Activated T-helper 2 cell treated with anti-CD3 and anti-CD28 coated beads, Interferon-gamma antibody, Interleukin-2, Interleukin-4, amounts not matched to agents 10 μg/mL and 5 μg/mL and 100 μg/mL, durations not matched to agents 14 hours and 24 hours and 36 hours (primary cell): ENCODE measurements at regions not wholly inside any gene's neighbourhood (a gene's known extent, or its start where the extent isn't known, plus 50 kb on each side); places are given as distances from the start of the nearest gene placed in this dataset.
"Not testable (repeated sequence)": the region's sequence is repeated elsewhere in the genome, so short reads cannot be mapped to it uniquely, and the experiment has no call there.

Experiments
- DNase-seq: peaks from one replicate; pipeline ENCODE4 v3.0.0; 2021; ENCODE audit warnings: low spot score
- H3K27ac Mint-ChIP-seq: one replicate; pipeline ENCODE4 v1.8.0; 2021; ENCODE audit warnings: mixed read lengths
- H3K27me3 Mint-ChIP-seq: one replicate; pipeline ENCODE4 v1.8.0; 2021; ENCODE audit warnings: low read depth, mixed read lengths
- H3K36me3 Mint-ChIP-seq: one replicate; pipeline ENCODE4 v1.8.0; 2021; ENCODE audit warnings: low read depth, mixed read lengths
- H3K4me1 Mint-ChIP-seq: one replicate; pipeline ENCODE4 v1.8.0; 2021; ENCODE audit warnings: low read depth, mixed read lengths
- H3K4me3 Mint-ChIP-seq: one replicate; pipeline ENCODE4 v1.8.0; 2021; ENCODE audit warnings: low read depth, mild to moderate bottlenecking, moderate library complexity, mixed read lengths
- H3K9me3 Mint-ChIP-seq: one replicate; pipeline ENCODE4 v1.8.0; 2021; ENCODE audit warnings: mixed read lengths
- intact Hi-C: fragments of 100-400 bp; cut with micrococcal nuclease; formaldehyde crosslinking; loops from one replicate; pipeline ENCODE4 v1.15.1; 2023

- no peak for DNase-seq
- Mint-ChIP-seq H3K4me1 (peaks cover 2% of the 10 kb centered on the region), H3K4me3 (no peak overlapping the region), H3K27me3 (peaks cover 41% of the 10 kb centered on the region), H3K9me3 (no peaks in the 10 kb centered on the region), H3K27ac (no peak overlapping the region), H3K36me3 (no peaks in the 10 kb centered on the region)
- intact Hi-C loops: no loop called here
Measured at GRCh38 chr5:143972068-143972467, 160.1 kb downstream of the HMHB1 start.

GRCh38 chr5:143976055-143976454 lies 164.1 kb downstream of the HMHB1 start:
- Mint-ChIP-seq H3K9me3 (no peaks in the 10 kb centered on the region), H3K4me1 (peaks cover 2% of the 10 kb centered on the region), H3K36me3 (no peaks in the 10 kb centered on the region), H3K27me3 (peaks cover 25% of the 10 kb centered on the region), H3K4me3 (no peak overlapping the region), H3K27ac (no peak overlapping the region)
- no peak for DNase-seq
- intact Hi-C loops: no loop called here

GRCh38 chr5:143977891-143978461 lies 166.0 kb downstream of the HMHB1 start:
- intact Hi-C loops: no loop called here
- DNase-seq: no peak
- no peaks in the 10 kb centered on the region for H3K36me3 Mint-ChIP-seq
- H3K9me3 Mint-ChIP-seq: no peaks in the 10 kb centered on the region
- H3K27ac Mint-ChIP-seq: no peak overlapping the region
- peaks cover 15% of the 10 kb centered on the region for H3K27me3 Mint-ChIP-seq
- H3K4me1 Mint-ChIP-seq: no peaks in the 10 kb centered on the region
- H3K4me3 Mint-ChIP-seq: no peak overlapping the region

- H3K36me3 Mint-ChIP-seq: no peaks in the 10 kb centered on the region
- H3K4me1 Mint-ChIP-seq: no peaks in the 10 kb centered on the region
- no peak overlapping the region for H3K27ac Mint-ChIP-seq
- H3K4me3 Mint-ChIP-seq: no peak overlapping the region
- no peak for DNase-seq
- no peaks in the 10 kb centered on the region for H3K9me3 Mint-ChIP-seq
- peaks cover 16% of the 10 kb centered on the region for H3K27me3 Mint-ChIP-seq
- intact Hi-C loops: no loop called here
Measured at GRCh38 chr5:143979044-143979690, 167.2 kb downstream of the HMHB1 start.

GRCh38 chr5:143980506-143980905 lies 168.5 kb downstream of the HMHB1 start:
- intact Hi-C loops: no loop called here
- Mint-ChIP-seq H3K4me1 (no peaks in the 10 kb centered on the region), H3K4me3 (no peak overlapping the region), H3K27ac (no peak overlapping the region), H3K9me3 (no peaks in the 10 kb centered on the region), H3K27me3 (peaks cover 22% of the 10 kb centered on the region), H3K36me3 (no peaks in the 10 kb centered on the region)
- DNase-seq: no peak

- H3K36me3 Mint-ChIP-seq, H3K9me3 Mint-ChIP-seq, H3K27ac Mint-ChIP-seq, DNase-seq, intact Hi-C loops, H3K4me1 Mint-ChIP-seq, H3K4me3 Mint-ChIP-seq: not testable (repeated sequence)
- peaks cover 10% of the 10 kb centered on the region for H3K27me3 Mint-ChIP-seq
Measured at GRCh38 chr5:143982957-143983356, 171.0 kb downstream of the HMHB1 start.

GRCh38 chr5:143985832-143986515 lies 174.0 kb downstream of the HMHB1 start:
- intact Hi-C loops: no loop called here

GRCh38 chr5:143986516-143987212 lies 174.7 kb downstream of the HMHB1 start:
- no peak overlapping the region for H3K4me3 Mint-ChIP-seq
- DNase-seq: no peak
- H3K27ac Mint-ChIP-seq: no peak overlapping the region
- H3K9me3 Mint-ChIP-seq: no peaks in the 10 kb centered on the region
- H3K36me3 Mint-ChIP-seq: no peaks in the 10 kb centered on the region
- H3K27me3 Mint-ChIP-seq: peaks cover 16% of the 10 kb centered on the region
- H3K4me1 Mint-ChIP-seq: peaks cover 7% of the 10 kb centered on the region
- intact Hi-C loops: no loop called here

More at GRCh38 chr5:143985832-143986515, 174.0 kb downstream of the HMHB1 start:
- no peaks in the 10 kb centered on the region for H3K36me3 Mint-ChIP-seq
- no peak for DNase-seq
- no peak overlapping the region for H3K27ac Mint-ChIP-seq
- peaks cover 7% of the 10 kb centered on the region for H3K4me1 Mint-ChIP-seq
- peaks cover 16% of the 10 kb centered on the region for H3K27me3 Mint-ChIP-seq
- H3K4me3 Mint-ChIP-seq: no peak overlapping the region
- no peaks in the 10 kb centered on the region for H3K9me3 Mint-ChIP-seq

GRCh38 chr5:143987264-143987663 lies 175.3 kb downstream of the HMHB1 start:
- DNase-seq: no peak
- intact Hi-C loops: no loop called here
- Mint-ChIP-seq H3K4me3 (no peak overlapping the region), H3K4me1 (peaks cover 7% of the 10 kb centered on the region), H3K27ac (no peak overlapping the region), H3K9me3 (no peaks in the 10 kb centered on the region), H3K36me3 (no peaks in the 10 kb centered on the region), H3K27me3 (peaks cover 16% of the 10 kb centered on the region)

GRCh38 chr5:143987751-143988560 lies 176.0 kb downstream of the HMHB1 start:
- no peaks in the 10 kb centered on the region for H3K9me3 Mint-ChIP-seq
- peaks cover 7% of the 10 kb centered on the region for H3K4me1 Mint-ChIP-seq
- intact Hi-C loops: no loop called here
- no peaks in the 10 kb centered on the region for H3K36me3 Mint-ChIP-seq
- H3K27ac Mint-ChIP-seq: no peak overlapping the region
- no peak for DNase-seq
- no peak overlapping the region for H3K4me3 Mint-ChIP-seq
- peaks cover 16% of the 10 kb centered on the region for H3K27me3 Mint-ChIP-seq

GRCh38 chr5:143992496-143992895 lies 178.0 kb downstream of the YIPF5 start:
- Mint-ChIP-seq H3K27ac (no peak overlapping the region), H3K4me1 (peaks cover 6% of the 10 kb centered on the region), H3K36me3 (no peaks in the 10 kb centered on the region), H3K27me3 (peaks cover 7% of the 10 kb centered on the region), H3K4me3 (no peak overlapping the region), H3K9me3 (no peaks in the 10 kb centered on the region)
- no peak for DNase-seq
- intact Hi-C loops: no loop called here

- Mint-ChIP-seq H3K4me1 (no peaks in the 10 kb centered on the region), H3K4me3 (no peak overlapping the region), H3K27me3 (peaks cover 1% of the 10 kb centered on the region), H3K27ac (no peak overlapping the region), H3K9me3 (no peaks in the 10 kb centered on the region), H3K36me3 (no peaks in the 10 kb centered on the region)
- intact Hi-C loops: no loop called here
- DNase-seq: no peak
Measured at GRCh38 chr5:144002876-144003275, 167.6 kb downstream of the YIPF5 start.
